ENCODE measurements at regions not wholly inside any gene's neighbourhood (a gene's known extent, or its start where the extent isn't known, plus 50 kb on each side); places are given as distances from the start of the nearest gene placed in this dataset.

GRCh38 chr17:70610161-70610560, 440.8 kb downstream of the KCNJ2 start:
- DNase-seq (ENCODE audit: low read depth, low spot score) = no peak
- H3K27me3 ChIP-seq (ENCODE audit: control insufficient read depth, insufficient read depth, low read length) = no peaks in the 10 kb centered on the region
- ChIA-PET POLR2A (no interaction called here), CTCF (no interaction called here)
- no peaks in the 10 kb centered on the region for H3K9me3 ChIP-seq (ENCODE audit: control insufficient read depth, insufficient read depth, low read length)
- no peak overlapping the region for H3K4me3 ChIP-seq (ENCODE audit: low read depth, low read length)
- TF ChIP-seq CTCF (IDR thresholded peaks at IDR 0.05; ENCODE audit: low read depth, low read length) = no peak
- no peak overlapping the region for H3K27ac ChIP-seq (ENCODE audit: low read depth, low read length)

GRCh38 chr17:70613681-70614080, 444.3 kb downstream of the KCNJ2 start:
- H3K4me3 ChIP-seq (ENCODE audit: low read depth, low read length) = no peak overlapping the region
- ChIA-PET POLR2A (no interaction called here), CTCF (no interaction called here)
- H3K27me3 ChIP-seq (ENCODE audit: control insufficient read depth, insufficient read depth, low read length) = no peaks in the 10 kb centered on the region
- no peak for DNase-seq (ENCODE audit: low read depth, low spot score)
- H3K27ac ChIP-seq (ENCODE audit: low read depth, low read length) = no peak overlapping the region
- no peak for TF ChIP-seq CTCF (IDR thresholded peaks at IDR 0.05; ENCODE audit: low read depth, low read length)
- no peaks in the 10 kb centered on the region for H3K9me3 ChIP-seq (ENCODE audit: control insufficient read depth, insufficient read depth, low read length)

- no peaks in the 10 kb centered on the region for H3K27me3 ChIP-seq (ENCODE audit: control insufficient read depth, insufficient read depth, low read length)
- no peak for TF ChIP-seq CTCF (IDR thresholded peaks at IDR 0.05; ENCODE audit: low read depth, low read length)
- ChIA-PET POLR2A (no interaction called here), CTCF (no interaction called here)
- no peak overlapping the region for H3K4me3 ChIP-seq (ENCODE audit: low read depth, low read length)
- H3K27ac ChIP-seq (ENCODE audit: low read depth, low read length) = no peak overlapping the region
- no peaks in the 10 kb centered on the region for H3K9me3 ChIP-seq (ENCODE audit: control insufficient read depth, insufficient read depth, low read length)
- DNase-seq (ENCODE audit: low read depth, low spot score) = no peak
Observed at GRCh38 chr17:70615831-70616230, 446.5 kb downstream of the KCNJ2 start.

- H3K27me3 ChIP-seq (ENCODE audit: control insufficient read depth, insufficient read depth, low read length) = no peaks in the 10 kb centered on the region
- ChIA-PET POLR2A (no interaction called here), CTCF (no interaction called here)
- H3K9me3 ChIP-seq (ENCODE audit: control insufficient read depth, insufficient read depth, low read length) = no peaks in the 10 kb centered on the region
- no peak overlapping the region for H3K27ac ChIP-seq (ENCODE audit: low read depth, low read length)
- no peak for TF ChIP-seq CTCF (IDR thresholded peaks at IDR 0.05; ENCODE audit: low read depth, low read length)
- H3K4me3 ChIP-seq (ENCODE audit: low read depth, low read length) = no peak overlapping the region
- no peak for DNase-seq (ENCODE audit: low read depth, low spot score)
Observed at GRCh38 chr17:70618641-70619040, 449.3 kb downstream of the KCNJ2 start.

GRCh38 chr17:70621566-70621965, 452.2 kb downstream of the KCNJ2 start:
- Histone ChIP-seq H3K27me3 (ENCODE audit: control insufficient read depth, insufficient read depth, low read length) (no peaks in the 10 kb centered on the region), H3K4me3 (ENCODE audit: low read depth, low read length) (no peak overlapping the region), H3K27ac (ENCODE audit: low read depth, low read length) (no peak overlapping the region), H3K9me3 (ENCODE audit: control insufficient read depth, insufficient read depth, low read length) (no peaks in the 10 kb centered on the region)
- TF ChIP-seq CTCF (IDR thresholded peaks at IDR 0.05; ENCODE audit: low read depth, low read length) = no peak
- ChIA-PET POLR2A (no interaction called here), CTCF (interaction anchor here (1.3 to 1.8 kb wide), 2 partner anchors 70 to 1096 kb away, joined by 4 to 12 read pairs; no protein-coding TSS in a partner anchor)
- no peak for DNase-seq (ENCODE audit: low read depth, low spot score)

All from AG04450 (cell line).